GM12891 (cell line): ENCODE measurements at regions not wholly inside any gene's neighbourhood (a gene's known extent, or its start where the extent isn't known, plus 50 kb on each side); places are given as distances from the start of the nearest gene placed in this dataset.

ENCODE experiments used
- PAX5 ChIP-seq: IDR thresholded peaks from 2 replicates; pipeline ENCODE4 v1.6.1; 2011; ENCODE audit warnings: low read length, moderate library complexity, mild to moderate bottlenecking; ENCODE audit not compliant: insufficient read depth, severe bottlenecking
- POLR2A ChIP-seq: IDR thresholded peaks from 2 replicates; pipeline ENCODE4 v1.6.1; 2011; ENCODE audit warnings: low read depth, low read length, control low read depth
- POLR2AphosphoS5 ChIP-seq: IDR thresholded peaks from 2 replicates; pipeline ENCODE4 v1.6.1; 2011; ENCODE audit warnings: low read depth, low read length, control low read depth
- POU2F2 ChIP-seq: IDR thresholded peaks from 2 replicates; pipeline ENCODE4 v1.6.1; 2011; ENCODE audit warnings: low read depth, mild to moderate bottlenecking, control low read depth, low read length, moderate library complexity
- TAF1 ChIP-seq: IDR thresholded peaks from 2 replicates; pipeline ENCODE4 v1.6.1; 2011; ENCODE audit warnings: low read depth, low read length, control low read depth

DNA sequence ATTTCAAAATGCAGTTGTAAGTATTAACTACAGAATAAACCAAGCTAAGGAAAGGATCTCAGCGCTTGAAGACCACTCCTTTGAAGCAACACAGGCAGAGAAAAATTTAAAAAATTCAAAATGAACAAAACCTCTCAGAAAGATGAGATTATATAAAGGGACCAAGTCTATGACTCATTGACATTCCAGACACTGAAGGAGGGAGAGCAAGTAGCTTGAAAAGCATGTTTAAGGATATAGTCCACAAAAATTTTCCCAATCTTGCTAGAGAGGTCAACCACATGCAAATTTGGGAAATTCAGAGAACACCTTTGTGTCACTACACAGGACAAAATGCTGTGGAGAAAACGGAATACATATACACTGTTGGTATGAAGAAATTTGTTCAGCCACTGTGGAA is 112.6 kb upstream of the MC4R start:
- TF ChIP-seq POLR2A (no peak), POLR2AphosphoS5 (no peak), POU2F2 (no peak), TAF1 (no peak), PAX5 (no peak)
